GM12878 (cell line): ENCODE measurements at regions not wholly inside any gene's neighbourhood (a gene's known extent, or its start where the extent isn't known, plus 50 kb on each side); places are given as distances from the start of the nearest gene placed in this dataset.

Source experiments
- CHD4 ChIP-seq: fragments of 200-600 bp; sonication (generic); IDR thresholded peaks from 2 replicates; pipeline ENCODE4 v1.6.1; 2016; ENCODE audit warnings: mild to moderate bottlenecking
- CTCF ChIP-seq, 3 experiments: IDR thresholded peaks in 2 of 3; conservative IDR thresholded peaks in 1 of 3; 2 replicates each; pipeline ENCODE4 v1.5.1; 2011; ENCODE audit warnings: low read depth in 3 of 3, low read length in 3 of 3, mild to moderate bottlenecking in 3 of 3, control low read depth in 2 of 3, moderate library complexity in 2 of 3, inconsistent platforms in 1 of 3, mixed read lengths in 1 of 3; ENCODE audit not compliant: control insufficient read depth in 2 of 3, insufficient read depth in 1 of 3; ENCODE audit errors: extremely low read depth in 1 of 3
- EGR1 ChIP-seq, 2 experiments: IDR thresholded peaks; 1 replicate in 1 of 2; 2 replicates in 1 of 2; pipeline ENCODE4 v1.6.1; 2011 to 2012; ENCODE audit warnings: low read depth in 2 of 2, low read length in 2 of 2, borderline replicate concordance in 1 of 2, mild to moderate bottlenecking in 1 of 2, moderate library complexity in 1 of 2
- EZH2 ChIP-seq: IDR thresholded peaks from 2 replicates; pipeline ENCODE4 v1.6.1; 2012; ENCODE audit warnings: low read depth, mild to moderate bottlenecking, control low read depth, inconsistent platforms, low read length, borderline replicate concordance; ENCODE audit not compliant: control insufficient read depth
- FOS ChIP-seq: IDR thresholded peaks from 3 replicates; pipeline ENCODE4 v1.6.1; 2011; ENCODE audit warnings: borderline replicate concordance; ENCODE audit not compliant: insufficient read length; ENCODE audit errors: extremely low read depth
- NBN ChIP-seq: fragments of 450-650 bp; IDR thresholded peaks from 2 replicates; pipeline ENCODE4 v1.6.1; 2016
- NFIC ChIP-seq: IDR thresholded peaks from 2 replicates; pipeline ENCODE4 v1.6.1; 2012; ENCODE audit warnings: low read depth, mild to moderate bottlenecking, inconsistent platforms, low read length, moderate library complexity
- NRF1 ChIP-seq: conservative IDR thresholded peaks from 2 replicates; pipeline ENCODE4 v1.6.1; 2011; ENCODE audit warnings: mild to moderate bottlenecking, low read depth, low read length, improper control_type of control experiment
- POLR2A ChIP-seq: IDR thresholded peaks from 2 replicates; pipeline ENCODE4 v1.6.1; 2011; ENCODE audit warnings: low read depth, mild to moderate bottlenecking, low read length
- SIN3A ChIP-seq: IDR thresholded peaks from 2 replicates; pipeline ENCODE4 v1.6.1; 2012; ENCODE audit warnings: low read depth, low read length, improper control_type of control experiment
- SMAD5 ChIP-seq: IDR thresholded peaks from 2 replicates; pipeline ENCODE4 v1.6.1; 2016; ENCODE audit warnings: antibody characterized with exemption, low read depth
- SREBF2 ChIP-seq: IDR thresholded peaks from 2 replicates; pipeline ENCODE4 v1.6.1; 2012; ENCODE audit warnings: mild to moderate bottlenecking, low read length
- TAF1 ChIP-seq: IDR thresholded peaks from 2 replicates; pipeline ENCODE4 v1.6.1; 2011; ENCODE audit warnings: mild to moderate bottlenecking, low read depth, low read length, borderline replicate concordance

GRCh38 chr15:81680829-81681228, 306.8 kb upstream of the TMC3 start:
- no peak for TF ChIP-seq NFIC
- no peak for TF ChIP-seq EGR1 (IDR thresholded peaks at IDR 0.05; ENCODE audit: borderline replicate concordance in 1 of 2, low read depth in 2 of 2, low read length in 2 of 2)
- no peak for TF ChIP-seq EZH2
- no peak for TF ChIP-seq POLR2A
- no peak for TF ChIP-seq CTCF (IDR thresholded peaks at IDR 0.05 in 2 of 3, conservative IDR thresholded peaks at IDR 0.05 in 1 of 3; ENCODE audit: control insufficient read depth in 2 of 3, extremely low read depth in 1 of 3, insufficient read depth in 1 of 3, low read depth in 3 of 3, low read length in 3 of 3)
- no peak for TF ChIP-seq CHD4
- no peak for TF ChIP-seq FOS
- no peak for TF ChIP-seq SIN3A
- TF ChIP-seq SMAD5 = no peak
- no peak for TF ChIP-seq NRF1
- TF ChIP-seq SREBF2 = no peak
- no peak for TF ChIP-seq TAF1
- TF ChIP-seq NBN = no peak
